ENCODE measurements at regions not wholly inside any gene's neighbourhood (a gene's known extent, or its start where the extent isn't known, plus 50 kb on each side); places are given as distances from the start of the nearest gene placed in this dataset.

DNA sequence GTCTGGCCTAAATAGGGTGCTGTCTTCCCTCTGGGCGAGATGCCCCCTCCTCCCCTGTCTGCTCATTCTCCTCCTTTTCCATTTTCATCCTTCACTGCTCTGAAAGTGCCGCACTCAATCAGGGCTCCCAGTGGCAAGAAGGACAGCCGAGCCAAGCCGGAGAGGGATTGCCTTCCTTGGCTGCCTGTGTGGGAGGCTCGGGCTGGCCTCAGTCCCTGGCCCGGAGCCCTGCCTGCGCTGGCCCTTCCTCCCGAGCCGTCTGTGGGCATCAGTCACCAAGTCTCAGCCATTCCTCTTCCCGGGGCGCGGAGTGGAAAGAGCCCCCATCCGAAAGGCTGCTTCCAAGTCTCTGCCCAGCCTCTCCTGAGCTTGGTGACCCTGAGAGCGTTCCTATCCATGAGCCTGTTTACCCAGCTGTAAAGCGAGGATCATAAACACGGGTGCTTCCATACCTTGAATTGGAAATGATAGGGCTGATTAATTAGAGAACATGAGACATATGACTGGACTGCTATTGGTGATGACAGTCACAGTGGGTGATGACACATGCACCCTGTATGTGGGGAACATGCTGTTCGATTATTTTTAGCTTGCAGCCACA, 59.1 kb upstream of the TLE3 start:
- TF ChIP-seq POLR2AphosphoS5 (IDR thresholded peaks at IDR 0.05): no peak
- TF ChIP-seq, protein P1, sequence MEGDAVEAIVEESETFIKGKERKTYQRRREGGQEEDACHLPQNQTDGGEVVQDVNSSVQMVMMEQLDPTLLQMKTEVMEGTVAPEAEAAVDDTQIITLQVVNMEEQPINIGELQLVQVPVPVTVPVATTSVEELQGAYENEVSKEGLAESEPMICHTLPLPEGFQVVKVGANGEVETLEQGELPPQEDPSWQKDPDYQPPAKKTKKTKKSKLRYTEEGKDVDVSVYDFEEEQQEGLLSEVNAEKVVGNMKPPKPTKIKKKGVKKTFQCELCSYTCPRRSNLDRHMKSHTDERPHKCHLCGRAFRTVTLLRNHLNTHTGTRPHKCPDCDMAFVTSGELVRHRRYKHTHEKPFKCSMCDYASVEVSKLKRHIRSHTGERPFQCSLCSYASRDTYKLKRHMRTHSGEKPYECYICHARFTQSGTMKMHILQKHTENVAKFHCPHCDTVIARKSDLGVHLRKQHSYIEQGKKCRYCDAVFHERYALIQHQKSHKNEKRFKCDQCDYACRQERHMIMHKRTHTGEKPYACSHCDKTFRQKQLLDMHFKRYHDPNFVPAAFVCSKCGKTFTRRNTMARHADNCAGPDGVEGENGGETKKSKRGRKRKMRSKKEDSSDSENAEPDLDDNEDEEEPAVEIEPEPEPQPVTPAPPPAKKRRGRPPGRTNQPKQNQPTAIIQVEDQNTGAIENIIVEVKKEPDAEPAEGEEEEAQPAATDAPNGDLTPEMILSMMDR (IDR thresholded peaks at IDR 0.05): no peak
- TF ChIP-seq POLR2A (IDR thresholded peaks at IDR 0.05): no peak

Measured in prostate gland (tissue), 2 donors.